Liver (tissue), 3 donors: ENCODE measurements at regions not wholly inside any gene's neighbourhood (a gene's known extent, or its start where the extent isn't known, plus 50 kb on each side); places are given as distances from the start of the nearest gene placed in this dataset.

Source experiments
- FOXA1 ChIP-seq: IDR thresholded peaks from 2 replicates; pipeline ENCODE4 v1.6.1; 2016; ENCODE audit warnings: antibody characterized with exemption
- RXRA ChIP-seq, 2 donors: IDR thresholded peaks; 2 replicates each; pipeline ENCODE4 v1.6.1; 2017 to 2018; ENCODE audit warnings: antibody characterized with exemption in 2 of 2, mild to moderate bottlenecking in 1 of 2
- SP1 ChIP-seq: IDR thresholded peaks from 2 replicates; pipeline ENCODE4 v1.6.1; 2018; ENCODE audit warnings: antibody characterized with exemption, mild to moderate bottlenecking
- TF ChIP-seq, protein P1 (sequence below): fragments of 150-350 bp; IDR thresholded peaks from 2 replicates; pipeline ENCODE4 v1.5.1; 2017; ENCODE audit warnings: improper control_type of control experiment, low read depth, low read length; ENCODE audit not compliant: missing input control
- TF ChIP-seq, protein P2 (sequence below): IDR thresholded peaks from 2 replicates; pipeline ENCODE4 v1.6.1; 2016; ENCODE audit warnings: antibody characterized with exemption
- TF ChIP-seq, protein P3 (sequence below): IDR thresholded peaks from 2 replicates; pipeline ENCODE4 v1.6.1; 2016; ENCODE audit warnings: antibody characterized with exemption
- TF ChIP-seq, protein P4 (sequence below): IDR thresholded peaks from 2 replicates; pipeline ENCODE4 v1.6.1; 2016; ENCODE audit warnings: antibody characterized with exemption, mild to moderate bottlenecking
- donor health status: healthy.
- donor health status: healthy.

DNA sequence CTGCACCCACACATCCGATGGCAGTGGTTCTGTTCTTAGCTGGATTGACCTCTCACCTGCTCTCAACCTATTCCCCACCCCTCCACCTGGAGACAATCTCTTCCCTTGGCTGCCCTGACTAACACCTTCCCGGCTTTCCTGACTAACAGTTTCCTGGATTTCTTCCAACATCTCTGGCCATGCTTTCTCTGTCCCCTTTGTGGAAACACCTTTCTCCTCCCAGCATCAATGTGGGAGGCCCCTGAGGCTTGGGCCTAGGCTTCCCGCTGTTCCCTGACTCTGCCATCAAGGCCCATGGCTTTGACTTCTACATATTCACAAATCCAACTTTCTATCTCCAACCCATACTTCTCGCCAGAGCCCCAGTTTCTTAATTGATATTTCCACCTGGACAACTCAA is 142.8 kb upstream of the ATP2B2 start:
- TF ChIP-seq, protein P1, sequence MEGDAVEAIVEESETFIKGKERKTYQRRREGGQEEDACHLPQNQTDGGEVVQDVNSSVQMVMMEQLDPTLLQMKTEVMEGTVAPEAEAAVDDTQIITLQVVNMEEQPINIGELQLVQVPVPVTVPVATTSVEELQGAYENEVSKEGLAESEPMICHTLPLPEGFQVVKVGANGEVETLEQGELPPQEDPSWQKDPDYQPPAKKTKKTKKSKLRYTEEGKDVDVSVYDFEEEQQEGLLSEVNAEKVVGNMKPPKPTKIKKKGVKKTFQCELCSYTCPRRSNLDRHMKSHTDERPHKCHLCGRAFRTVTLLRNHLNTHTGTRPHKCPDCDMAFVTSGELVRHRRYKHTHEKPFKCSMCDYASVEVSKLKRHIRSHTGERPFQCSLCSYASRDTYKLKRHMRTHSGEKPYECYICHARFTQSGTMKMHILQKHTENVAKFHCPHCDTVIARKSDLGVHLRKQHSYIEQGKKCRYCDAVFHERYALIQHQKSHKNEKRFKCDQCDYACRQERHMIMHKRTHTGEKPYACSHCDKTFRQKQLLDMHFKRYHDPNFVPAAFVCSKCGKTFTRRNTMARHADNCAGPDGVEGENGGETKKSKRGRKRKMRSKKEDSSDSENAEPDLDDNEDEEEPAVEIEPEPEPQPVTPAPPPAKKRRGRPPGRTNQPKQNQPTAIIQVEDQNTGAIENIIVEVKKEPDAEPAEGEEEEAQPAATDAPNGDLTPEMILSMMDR = no peak
- TF ChIP-seq, protein P2, sequence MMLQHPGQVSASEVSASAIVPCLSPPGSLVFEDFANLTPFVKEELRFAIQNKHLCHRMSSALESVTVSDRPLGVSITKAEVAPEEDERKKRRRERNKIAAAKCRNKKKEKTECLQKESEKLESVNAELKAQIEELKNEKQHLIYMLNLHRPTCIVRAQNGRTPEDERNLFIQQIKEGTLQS = no peak
- TF ChIP-seq, protein P3, sequence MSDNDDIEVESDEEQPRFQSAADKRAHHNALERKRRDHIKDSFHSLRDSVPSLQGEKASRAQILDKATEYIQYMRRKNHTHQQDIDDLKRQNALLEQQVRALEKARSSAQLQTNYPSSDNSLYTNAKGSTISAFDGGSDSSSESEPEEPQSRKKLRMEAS = no peak
- TF ChIP-seq, protein P4, sequence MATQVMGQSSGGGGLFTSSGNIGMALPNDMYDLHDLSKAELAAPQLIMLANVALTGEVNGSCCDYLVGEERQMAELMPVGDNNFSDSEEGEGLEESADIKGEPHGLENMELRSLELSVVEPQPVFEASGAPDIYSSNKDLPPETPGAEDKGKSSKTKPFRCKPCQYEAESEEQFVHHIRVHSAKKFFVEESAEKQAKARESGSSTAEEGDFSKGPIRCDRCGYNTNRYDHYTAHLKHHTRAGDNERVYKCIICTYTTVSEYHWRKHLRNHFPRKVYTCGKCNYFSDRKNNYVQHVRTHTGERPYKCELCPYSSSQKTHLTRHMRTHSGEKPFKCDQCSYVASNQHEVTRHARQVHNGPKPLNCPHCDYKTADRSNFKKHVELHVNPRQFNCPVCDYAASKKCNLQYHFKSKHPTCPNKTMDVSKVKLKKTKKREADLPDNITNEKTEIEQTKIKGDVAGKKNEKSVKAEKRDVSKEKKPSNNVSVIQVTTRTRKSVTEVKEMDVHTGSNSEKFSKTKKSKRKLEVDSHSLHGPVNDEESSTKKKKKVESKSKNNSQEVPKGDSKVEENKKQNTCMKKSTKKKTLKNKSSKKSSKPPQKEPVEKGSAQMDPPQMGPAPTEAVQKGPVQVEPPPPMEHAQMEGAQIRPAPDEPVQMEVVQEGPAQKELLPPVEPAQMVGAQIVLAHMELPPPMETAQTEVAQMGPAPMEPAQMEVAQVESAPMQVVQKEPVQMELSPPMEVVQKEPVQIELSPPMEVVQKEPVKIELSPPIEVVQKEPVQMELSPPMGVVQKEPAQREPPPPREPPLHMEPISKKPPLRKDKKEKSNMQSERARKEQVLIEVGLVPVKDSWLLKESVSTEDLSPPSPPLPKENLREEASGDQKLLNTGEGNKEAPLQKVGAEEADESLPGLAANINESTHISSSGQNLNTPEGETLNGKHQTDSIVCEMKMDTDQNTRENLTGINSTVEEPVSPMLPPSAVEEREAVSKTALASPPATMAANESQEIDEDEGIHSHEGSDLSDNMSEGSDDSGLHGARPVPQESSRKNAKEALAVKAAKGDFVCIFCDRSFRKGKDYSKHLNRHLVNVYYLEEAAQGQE = no peak
- TF ChIP-seq RXRA (IDR thresholded peaks at IDR 0.05) (no peak), FOXA1 (no peak), SP1 (no peak)
